H1 (cell line): ENCODE measurements at regions not wholly inside any gene's neighbourhood (a gene's known extent, or its start where the extent isn't known, plus 50 kb on each side); places are given as distances from the start of the nearest gene placed in this dataset.

Source experiments
- CTCF ChIA-PET: fragments of 300-600 bp; sonication (Branson Sonifier 250); formaldehyde crosslinking; loops from one replicate; lab custom pipeline; 2021; ENCODE audit not compliant: partially characterized antibody; lab: Charles Lee
- POLR2A ChIA-PET: fragments of 300-600 bp; sonication (Branson Sonifier 250); formaldehyde crosslinking; loops from one replicate; lab custom pipeline; 2021; ENCODE audit warnings: inconsistent platforms; ENCODE audit not compliant: partially characterized antibody; lab: Charles Lee
- DNase-seq, 2 experiments: peaks; one replicate each; pipeline versions ENCODE4 v3.0.0 to v3.0.0-alpha.2; 2010 to 2022; ENCODE audit warnings: low spot score in 2 of 2, low read depth in 1 of 2, mixed read lengths in 1 of 2
- FAIRE-seq: peaks from 2 replicates; lab custom pipeline; 2011; peaks lifted over from hg19 to GRCh38; lab: Jason Lieb, UNC
- H2AFZ ChIP-seq: 2 replicates; pipeline ENCODE4 v1.8.1; 2012; ENCODE audit warnings: low read length, inconsistent platforms
- H2AK5ac ChIP-seq: 2 replicates; pipeline ENCODE4 v1.6.1; 2013; ENCODE audit warnings: low read depth, low read length
- H2BK120ac ChIP-seq: replicated peaks from 2 replicates; pipeline ENCODE3; 2013; ENCODE audit warnings: low read depth, low read length, inconsistent platforms
- H2BK12ac ChIP-seq: 2 replicates; pipeline ENCODE4 v1.6.1; 2013; ENCODE audit warnings: low read depth, low read length
- H2BK15ac ChIP-seq: 2 replicates; pipeline ENCODE4 v1.6.1; 2013; ENCODE audit warnings: low read length
- H2BK20ac ChIP-seq: 2 replicates; pipeline ENCODE4 v1.6.1; 2013; ENCODE audit warnings: low read length
- H2BK5ac ChIP-seq: 2 replicates; pipeline ENCODE4 v1.6.1; 2013; ENCODE audit warnings: low read depth, low read length
- H3K14ac ChIP-seq: 2 replicates; pipeline ENCODE4 v1.6.1; 2013; ENCODE audit warnings: inconsistent platforms; ENCODE audit not compliant: insufficient read length
- H3K18ac ChIP-seq: 2 replicates; pipeline ENCODE4 v1.6.1; 2013; ENCODE audit warnings: low read length; ENCODE audit errors: extremely low read depth
- H3K23ac ChIP-seq: 2 replicates; pipeline ENCODE4 v1.6.1; 2013; ENCODE audit warnings: inconsistent platforms; ENCODE audit not compliant: insufficient read length
- H3K23me2 ChIP-seq: 2 replicates; pipeline ENCODE4 v1.6.1; 2013; ENCODE audit warnings: low read depth, low read length
- H3K27ac ChIP-seq: 2 replicates; pipeline ENCODE4 v1.6.1; 2011; ENCODE audit warnings: low read depth, low read length, inconsistent platforms
- H3K27me3 ChIP-seq, 4 experiments: replicated peaks in 1 of 4; 1 replicate in 1 of 4; 2 replicates in 3 of 4; pipeline versions ENCODE4 v1.6.1 to v1.8.1; 2011 to 2013; ENCODE audit warnings: low read length in 3 of 4, mild to moderate bottlenecking in 3 of 4, inconsistent platforms in 2 of 4, mixed read lengths in 2 of 4, moderate library complexity in 1 of 4; ENCODE audit not compliant: control insufficient read depth in 3 of 4, insufficient read depth in 3 of 4; ENCODE audit errors: extremely low read depth in 1 of 4
- H3K36me3 ChIP-seq, 4 experiments: 2 replicates each; pipeline versions ENCODE4 v1.6.1 to v1.8.1; 2011 to 2013; ENCODE audit warnings: mild to moderate bottlenecking in 4 of 4, low read length in 3 of 4, moderate library complexity in 2 of 4, control low read depth in 1 of 4, inconsistent platforms in 1 of 4; ENCODE audit not compliant: insufficient read depth in 4 of 4, control insufficient read depth in 2 of 4
- H3K4ac ChIP-seq: replicated peaks from 2 replicates; pipeline ENCODE3; 2013; ENCODE audit warnings: low read length, low read depth, mixed read lengths, inconsistent platforms; ENCODE audit not compliant: insufficient read length
- H3K4me1 ChIP-seq, 4 experiments: replicated peaks in 1 of 4; 1 replicate in 1 of 4; 2 replicates in 3 of 4; pipeline versions ENCODE4 v1.6.1 to v1.8.1; 2011 to 2013; ENCODE audit warnings: low read length in 3 of 4, inconsistent platforms in 2 of 4, mixed read lengths in 1 of 4; ENCODE audit not compliant: insufficient read depth in 4 of 4, control insufficient read depth in 3 of 4
- H3K4me2 ChIP-seq, 2 experiments: 2 replicates each; pipeline versions ENCODE4 v1.6.1 to v1.8.1; 2011 to 2013; ENCODE audit warnings: low read depth in 2 of 2, low read length in 2 of 2, control low read depth in 1 of 2, inconsistent platforms in 1 of 2, mild to moderate bottlenecking in 1 of 2; ENCODE audit not compliant: insufficient read depth in 1 of 2
- H3K4me3 ChIP-seq, 4 experiments: fragments of 200-600, 300-600 bp in 1 of 4; sonication (generic), shearing (Covaris generic), sonication (Bioruptor Twin) in 1 of 4; 2 replicates each; pipeline versions ENCODE4 v1.5.1 to v1.8.1; 2011 to 2016; ENCODE audit warnings: low read length in 4 of 4, low read depth in 3 of 4, control low read depth in 2 of 4, inconsistent platforms in 2 of 4, mild to moderate bottlenecking in 2 of 4, mixed read lengths in 1 of 4, moderate library complexity in 1 of 4; ENCODE audit not compliant: insufficient read depth in 2 of 4; ENCODE audit errors: extremely low read depth in 1 of 4
- H3K56ac ChIP-seq: replicated peaks from 2 replicates; pipeline ENCODE3; 2013; ENCODE audit warnings: low read depth, mild to moderate bottlenecking, mixed read lengths, low read length, inconsistent platforms; ENCODE audit not compliant: insufficient read length
- H3K79me1 ChIP-seq: 2 replicates; pipeline ENCODE4 v1.6.1; 2013; ENCODE audit warnings: low read depth, low read length, control low read depth
- H3K79me2 ChIP-seq, 2 experiments: 2 replicates each; pipeline versions ENCODE4 v1.6.1 to v1.8.1; 2012 to 2013; ENCODE audit warnings: low read length in 2 of 2, mild to moderate bottlenecking in 2 of 2, inconsistent platforms in 1 of 2; ENCODE audit not compliant: insufficient read depth in 2 of 2, control insufficient read depth in 1 of 2
- H3K9ac ChIP-seq, 4 experiments: replicated peaks in 1 of 4; 1 replicate in 1 of 4; 2 replicates in 3 of 4; pipeline versions ENCODE4 v1.6.1 to v1.8.1; 2011 to 2013; ENCODE audit warnings: low read depth in 3 of 4, low read length in 3 of 4, control low read depth in 2 of 4, mild to moderate bottlenecking in 2 of 4, moderate library complexity in 2 of 4, inconsistent platforms in 1 of 4; ENCODE audit errors: extremely low read depth in 1 of 4
- H3K9me3 ChIP-seq, 2 experiments: 2 replicates each; pipeline versions ENCODE4 v1.6.1 to v1.8.1; 2012 to 2013; ENCODE audit warnings: mild to moderate bottlenecking in 2 of 2, moderate library complexity in 2 of 2, control low read depth in 1 of 2, inconsistent platforms in 1 of 2, low read depth in 1 of 2, low read length in 1 of 2, mixed read lengths in 1 of 2; ENCODE audit not compliant: insufficient read depth in 2 of 2
- H4K20me1 ChIP-seq, 2 experiments: replicated peaks in 1 of 2; 2 replicates each; pipeline versions ENCODE3 to v1.8.1; 2011 to 2013; ENCODE audit warnings: inconsistent platforms in 2 of 2, low read length in 2 of 2, mild to moderate bottlenecking in 1 of 2; ENCODE audit not compliant: insufficient read depth in 2 of 2, control insufficient read depth in 1 of 2
- H4K5ac ChIP-seq: 2 replicates; pipeline ENCODE4 v1.6.1; 2013; ENCODE audit warnings: low read length, low read depth, mixed read lengths, inconsistent platforms; ENCODE audit not compliant: insufficient read length
- H4K8ac ChIP-seq: 2 replicates; pipeline ENCODE4 v1.8.0; 2013; ENCODE audit warnings: mild to moderate bottlenecking, moderate library complexity, low read length, inconsistent platforms; ENCODE audit not compliant: insufficient read depth; ENCODE audit errors: extremely low read depth
- H4K91ac ChIP-seq: replicated peaks from 2 replicates; pipeline ENCODE3; 2013; ENCODE audit warnings: low read length, mixed read lengths, inconsistent platforms; ENCODE audit not compliant: insufficient read length
- HDAC6 ChIP-seq: IDR thresholded peaks from one replicate; pipeline ENCODE4 v1.7.1; 2012; ENCODE audit warnings: low read depth, mild to moderate bottlenecking, inconsistent platforms, low read length, moderate library complexity
- JUN ChIP-seq: IDR thresholded peaks from 2 replicates; pipeline ENCODE4 v1.6.1; 2011; ENCODE audit warnings: low read depth, mild to moderate bottlenecking, improper control_type of control experiment, low read length
- JUND ChIP-seq: IDR thresholded peaks from 2 replicates; pipeline ENCODE4 v1.6.1; 2011; ENCODE audit warnings: mild to moderate bottlenecking, improper control_type of control experiment, low read length
- KDM1A ChIP-seq: fragments of 200-600, 300-600 bp; sonication (generic); IDR thresholded peaks from 2 replicates; pipeline ENCODE4 v1.7.1; 2016; ENCODE audit warnings: mild to moderate bottlenecking, low read length, borderline replicate concordance
- KDM4A ChIP-seq: IDR thresholded peaks from one replicate; pipeline ENCODE4 v1.7.1; 2012; ENCODE audit warnings: low read depth, mild to moderate bottlenecking, moderate library complexity, low read length, inconsistent platforms; ENCODE audit not compliant: severe bottlenecking
- POU5F1 ChIP-seq: IDR thresholded peaks from 2 replicates; pipeline ENCODE4 v1.6.1; 2011; ENCODE audit warnings: low read depth, mild to moderate bottlenecking, low read length, moderate library complexity
- RFX5 ChIP-seq: IDR thresholded peaks from 2 replicates; pipeline ENCODE4 v1.6.1; 2011; ENCODE audit warnings: low read depth, low read length, improper control_type of control experiment, borderline replicate concordance
- SIN3A ChIP-seq, 2 experiments: IDR thresholded peaks in 1 of 2; conservative IDR thresholded peaks in 1 of 2; 2 replicates each; pipeline ENCODE4 v1.6.1; 2011 to 2012; ENCODE audit warnings: low read length in 2 of 2, improper control_type of control experiment in 1 of 2, low read depth in 1 of 2, mild to moderate bottlenecking in 1 of 2
- SIX5 ChIP-seq: IDR thresholded peaks from 2 replicates; pipeline ENCODE4 v1.6.1; 2011; ENCODE audit warnings: mild to moderate bottlenecking, low read depth, low read length
- TAF1 ChIP-seq: IDR thresholded peaks from 2 replicates; pipeline ENCODE4 v1.6.1; 2011; ENCODE audit warnings: mild to moderate bottlenecking, low read depth, low read length
- WGBS, 2 experiments: shearing (Covaris generic) in 1 of 2; methylation state at CpG; one replicate each; pipeline versions ENCODE4 v1.1.6 to v1.1.7; 2013 to 2015; ENCODE audit warnings: low lambda C conversion rate in 2 of 2, mixed read lengths in 2 of 2, inconsistent platforms in 1 of 2, low coverage in 1 of 2, missing lambda C conversion rate in 1 of 2; ENCODE audit not compliant: insufficient replicate concordance in 2 of 2, insufficient coverage in 1 of 2, insufficient read length in 1 of 2; ENCODE audit errors: extremely low coverage in 1 of 2, missing lambda C conversion rate in 1 of 2; 5-methylcytosine and 5-hydroxymethylcytosine counted together
- TF ChIP-seq, protein P1 (sequence below): IDR thresholded peaks from 2 replicates; pipeline ENCODE4 v1.6.1; 2011; ENCODE audit warnings: low read length, improper control_type of control experiment

DNA sequence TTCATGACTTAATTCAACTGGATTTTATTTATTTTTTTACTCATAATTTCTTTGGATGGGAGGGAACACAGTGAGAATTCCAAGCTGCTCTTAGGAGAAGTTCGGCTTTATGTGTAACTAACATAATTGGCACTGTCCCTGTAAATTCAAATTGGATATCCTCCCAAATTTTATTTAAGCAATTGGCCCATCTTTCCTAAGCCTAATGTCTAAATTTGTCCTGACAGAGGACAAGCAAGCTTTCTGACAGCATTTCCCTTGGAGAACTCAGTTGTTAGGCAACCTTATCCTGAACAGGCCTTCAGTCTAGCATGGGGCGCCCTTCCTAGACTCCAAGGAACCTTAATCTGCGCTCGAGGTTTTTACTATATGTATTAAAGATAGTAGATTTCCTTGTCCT lies 550.3 kb downstream of the NUF2 start:
- CTCF ChIA-PET, result interaction anchor here (0.6 to 0.7 kb wide), 2 partner anchors 46 to 429 kb away, joined by 4 read pairs; no protein-coding TSS in a partner anchor
- Histone ChIP-seq H3K4me1 (peaks cover 0 to 7% (median 3%) of the 10 kb centered on the region in 4 experiments; a peak in 2 of 7 replicates), H3K9me3 (0 out of 4 replicates have a peak, but pooled peaks cover 0 to 2% of the 10 kb centered on the region in 2 experiments), H3K4me3 (no peak overlapping the region), H3K4me2 (no peak overlapping the region), H3K23ac (no peak overlapping the region), H2BK12ac (no peak overlapping the region), H4K20me1 (no peaks in the 10 kb centered on the region), H4K5ac (no peak overlapping the region), H4K8ac (no peak overlapping the region), H4K91ac (no peak overlapping the region), H3K9ac (no peak overlapping the region), H2BK20ac (no peak overlapping the region), H3K18ac (no peak overlapping the region), H3K4ac (no peak overlapping the region), H2AK5ac (no peak overlapping the region), H3K36me3 (no peaks in the 10 kb centered on the region), H3K27ac (no peak overlapping the region), H2BK5ac (no peak overlapping the region), H2BK15ac (no peak overlapping the region), H3K56ac (no peak overlapping the region), H2AFZ (no peak overlapping the region), H3K79me2 (no peaks in the 10 kb centered on the region), H3K27me3 (peaks cover 0 to 1% (median 0%) of the 10 kb centered on the region in 4 experiments; a peak in 1 of 7 replicates), H3K23me2 (no peaks in the 10 kb centered on the region), H3K14ac (no peak overlapping the region), H2BK120ac (no peak overlapping the region), H3K79me1 (no peaks in the 10 kb centered on the region)
- POLR2A ChIA-PET, result no interaction called here
- DNase-seq, result no peak
- WGBS, 2 experiments, result 97% methylated on average over 4 of the region's 4 CpGs; no CpG with 5 or more reads in 1 of the 2 experiments
- no peak for FAIRE-seq
- TF ChIP-seq JUN (no peak), HDAC6 (no peak), SIX5 (no peak), RFX5 (no peak), KDM1A (no peak), TAF1 (no peak), SIN3A (conservative IDR thresholded peaks at IDR 0.05 in 1 of 2, IDR thresholded peaks at IDR 0.05 in 1 of 2; ENCODE audit: low read depth in 1 of 2, low read length in 2 of 2) (no peak), POU5F1 (no peak), JUND (no peak), KDM4A (no peak)
- TF ChIP-seq, protein P1, sequence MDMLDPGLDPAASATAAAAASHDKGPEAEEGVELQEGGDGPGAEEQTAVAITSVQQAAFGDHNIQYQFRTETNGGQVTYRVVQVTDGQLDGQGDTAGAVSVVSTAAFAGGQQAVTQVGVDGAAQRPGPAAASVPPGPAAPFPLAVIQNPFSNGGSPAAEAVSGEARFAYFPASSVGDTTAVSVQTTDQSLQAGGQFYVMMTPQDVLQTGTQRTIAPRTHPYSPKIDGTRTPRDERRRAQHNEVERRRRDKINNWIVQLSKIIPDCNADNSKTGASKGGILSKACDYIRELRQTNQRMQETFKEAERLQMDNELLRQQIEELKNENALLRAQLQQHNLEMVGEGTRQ, result no peak
